ENCODE measurements at regions not wholly inside any gene's neighbourhood (a gene's known extent, or its start where the extent isn't known, plus 50 kb on each side); places are given as distances from the start of the nearest gene placed in this dataset.

GRCh38 chr16:86877108-86877507 is 298.8 kb downstream of the FOXL1 start:
- TF ChIP-seq, protein P1, sequence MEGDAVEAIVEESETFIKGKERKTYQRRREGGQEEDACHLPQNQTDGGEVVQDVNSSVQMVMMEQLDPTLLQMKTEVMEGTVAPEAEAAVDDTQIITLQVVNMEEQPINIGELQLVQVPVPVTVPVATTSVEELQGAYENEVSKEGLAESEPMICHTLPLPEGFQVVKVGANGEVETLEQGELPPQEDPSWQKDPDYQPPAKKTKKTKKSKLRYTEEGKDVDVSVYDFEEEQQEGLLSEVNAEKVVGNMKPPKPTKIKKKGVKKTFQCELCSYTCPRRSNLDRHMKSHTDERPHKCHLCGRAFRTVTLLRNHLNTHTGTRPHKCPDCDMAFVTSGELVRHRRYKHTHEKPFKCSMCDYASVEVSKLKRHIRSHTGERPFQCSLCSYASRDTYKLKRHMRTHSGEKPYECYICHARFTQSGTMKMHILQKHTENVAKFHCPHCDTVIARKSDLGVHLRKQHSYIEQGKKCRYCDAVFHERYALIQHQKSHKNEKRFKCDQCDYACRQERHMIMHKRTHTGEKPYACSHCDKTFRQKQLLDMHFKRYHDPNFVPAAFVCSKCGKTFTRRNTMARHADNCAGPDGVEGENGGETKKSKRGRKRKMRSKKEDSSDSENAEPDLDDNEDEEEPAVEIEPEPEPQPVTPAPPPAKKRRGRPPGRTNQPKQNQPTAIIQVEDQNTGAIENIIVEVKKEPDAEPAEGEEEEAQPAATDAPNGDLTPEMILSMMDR (IDR thresholded peaks at IDR 0.05): no peak
- TF ChIP-seq ZFX (IDR thresholded peaks at IDR 0.05; ENCODE audit: borderline replicate concordance): no peak

Data from 22Rv1 (cell line).